Stimulated activated memory B cell treated with anti-CD40 and anti-IgM and Interleukin-4, amounts not matched to agents 10 μg/mL and 1 μg/mL and 100 μg/mL, for 72 hours (primary cell): ENCODE measurements at regions not wholly inside any gene's neighbourhood (a gene's known extent, or its start where the extent isn't known, plus 50 kb on each side); places are given as distances from the start of the nearest gene placed in this dataset.

ENCODE experiments used
- ATAC-seq: fragments of 150-1000 bp; cut with Tn5 transposase; 2 replicates; pipeline ENCODE4 v1.10.0; 2021
- H3K27ac Mint-ChIP-seq: one replicate; pipeline ENCODE4 v1.8.0; 2022; ENCODE audit warnings: mild to moderate bottlenecking, mixed read lengths
- H3K27me3 Mint-ChIP-seq: one replicate; pipeline ENCODE4 v1.8.0; 2022; ENCODE audit warnings: mixed read lengths
- H3K36me3 Mint-ChIP-seq: one replicate; pipeline ENCODE4 v1.8.0; 2022; ENCODE audit warnings: mixed read lengths
- H3K4me1 Mint-ChIP-seq: one replicate; pipeline ENCODE4 v1.8.0; 2022; ENCODE audit warnings: mixed read lengths
- H3K4me3 Mint-ChIP-seq: one replicate; pipeline ENCODE4 v1.8.0; 2022; ENCODE audit warnings: mild to moderate bottlenecking, moderate library complexity, mixed read lengths
- H3K9me3 Mint-ChIP-seq: one replicate; pipeline ENCODE4 v1.8.0; 2022; ENCODE audit warnings: mixed read lengths

GRCh38 chr11:31913985-31914384 is 102.9 kb upstream of the PAX6 start:
- ATAC-seq, result no peak
- Mint-ChIP-seq H3K4me3 (no peak overlapping the region), H3K36me3 (no peaks in the 10 kb centered on the region), H3K27me3 (peaks cover 8% of the 10 kb centered on the region), H3K9me3 (peaks cover 3% of the 10 kb centered on the region), H3K27ac (no peak overlapping the region), H3K4me1 (no peaks in the 10 kb centered on the region)

- ATAC-seq, result no peak
- no peak overlapping the region for H3K27ac Mint-ChIP-seq
- H3K36me3 Mint-ChIP-seq, result no peaks in the 10 kb centered on the region
- H3K27me3 Mint-ChIP-seq, result no peaks in the 10 kb centered on the region
- H3K4me1 Mint-ChIP-seq, result no peaks in the 10 kb centered on the region
- H3K4me3 Mint-ChIP-seq, result no peak overlapping the region
- no peaks in the 10 kb centered on the region for H3K9me3 Mint-ChIP-seq
Observed at GRCh38 chr11:31912808-31913207, 101.7 kb upstream of the PAX6 start.

- Mint-ChIP-seq H3K36me3 (no peaks in the 10 kb centered on the region), H3K9me3 (peaks cover 4% of the 10 kb centered on the region), H3K27ac (no peak overlapping the region)
Observed at GRCh38 chr11:31910950-31911576, 99.9 kb upstream of the PAX6 start.

GRCh38 chr11:31903225-31904074 is 92.3 kb upstream of the PAX6 start:
- ATAC-seq, result no peak
- Mint-ChIP-seq H3K36me3 (no peaks in the 10 kb centered on the region), H3K27ac (no peak overlapping the region), H3K4me3 (no peak overlapping the region), H3K27me3 (peaks cover 19% of the 10 kb centered on the region), H3K9me3 (peaks cover 8% of the 10 kb centered on the region), H3K4me1 (no peaks in the 10 kb centered on the region)

More at GRCh38 chr11:31910950-31911576, 99.9 kb upstream of the PAX6 start:
- peaks cover under 1% of the 10 kb centered on the region for H3K27me3 Mint-ChIP-seq
- no peak for ATAC-seq
- H3K4me3 Mint-ChIP-seq, result no peak overlapping the region
- H3K4me1 Mint-ChIP-seq, result no peaks in the 10 kb centered on the region

- Mint-ChIP-seq H3K36me3 (no peaks in the 10 kb centered on the region), H3K4me1 (no peaks in the 10 kb centered on the region), H3K27me3 (peaks cover 19% of the 10 kb centered on the region), H3K27ac (no peak overlapping the region), H3K9me3 (peaks cover 8% of the 10 kb centered on the region), H3K4me3 (no peak overlapping the region)
- ATAC-seq, result no peak
Observed at GRCh38 chr11:31902706-31903105, 91.6 kb upstream of the PAX6 start.

- peaks cover 4% of the 10 kb centered on the region for H3K9me3 Mint-ChIP-seq
- H3K27ac Mint-ChIP-seq, result no peak overlapping the region
- no peaks in the 10 kb centered on the region for H3K4me1 Mint-ChIP-seq
- peaks cover 10% of the 10 kb centered on the region for H3K27me3 Mint-ChIP-seq
- ATAC-seq, result no peak
- H3K36me3 Mint-ChIP-seq, result no peaks in the 10 kb centered on the region
- H3K4me3 Mint-ChIP-seq, result no peak overlapping the region
Observed at GRCh38 chr11:31895926-31896325, 84.8 kb upstream of the PAX6 start.

- no peak for ATAC-seq
- H3K4me1 Mint-ChIP-seq, result no peaks in the 10 kb centered on the region
- H3K9me3 Mint-ChIP-seq, result no peaks in the 10 kb centered on the region
- peaks cover 21% of the 10 kb centered on the region for H3K27me3 Mint-ChIP-seq
- H3K4me3 Mint-ChIP-seq, result no peak overlapping the region
- H3K36me3 Mint-ChIP-seq, result no peaks in the 10 kb centered on the region
- H3K27ac Mint-ChIP-seq, result no peak overlapping the region
Observed at GRCh38 chr11:31887180-31887579, 76.1 kb upstream of the PAX6 start.

GRCh38 chr11:31884080-31884479 is 73.0 kb upstream of the PAX6 start:
- Mint-ChIP-seq H3K9me3 (no peaks in the 10 kb centered on the region), H3K4me1 (no peaks in the 10 kb centered on the region), H3K27me3 (peaks cover 29% of the 10 kb centered on the region), H3K27ac (no peak overlapping the region), H3K4me3 (no peak overlapping the region), H3K36me3 (no peaks in the 10 kb centered on the region)
- ATAC-seq, result no peak

- no peaks in the 10 kb centered on the region for H3K9me3 Mint-ChIP-seq
- no peaks in the 10 kb centered on the region for H3K4me1 Mint-ChIP-seq
- H3K4me3 Mint-ChIP-seq, result no peak overlapping the region
- ATAC-seq, result no peak
- H3K27ac Mint-ChIP-seq, result no peak overlapping the region
- H3K27me3 Mint-ChIP-seq, result peaks cover 35% of the 10 kb centered on the region
- H3K36me3 Mint-ChIP-seq, result no peaks in the 10 kb centered on the region
Observed at GRCh38 chr11:31883435-31883834, 72.3 kb upstream of the PAX6 start.

GRCh38 chr11:31882951-31883392 is 71.8 kb upstream of the PAX6 start:
- H3K36me3 Mint-ChIP-seq, result no peaks in the 10 kb centered on the region
- no peaks in the 10 kb centered on the region for H3K4me1 Mint-ChIP-seq
- H3K9me3 Mint-ChIP-seq, result no peaks in the 10 kb centered on the region
- no peak for ATAC-seq
- H3K27ac Mint-ChIP-seq, result no peak overlapping the region
- peaks cover 37% of the 10 kb centered on the region for H3K27me3 Mint-ChIP-seq
- H3K4me3 Mint-ChIP-seq, result no peak overlapping the region

- no peaks in the 10 kb centered on the region for H3K9me3 Mint-ChIP-seq
- ATAC-seq, result no peak
- no peaks in the 10 kb centered on the region for H3K36me3 Mint-ChIP-seq
- no peak overlapping the region for H3K27ac Mint-ChIP-seq
- H3K4me3 Mint-ChIP-seq, result no peak overlapping the region
- no peaks in the 10 kb centered on the region for H3K4me1 Mint-ChIP-seq
- peaks cover 37% of the 10 kb centered on the region for H3K27me3 Mint-ChIP-seq
Observed at GRCh38 chr11:31881825-31882224, 70.7 kb upstream of the PAX6 start.

GRCh38 chr11:31879681-31880080 is 68.6 kb upstream of the PAX6 start:
- Mint-ChIP-seq H3K4me3 (no peak overlapping the region), H3K27me3 (peaks cover 36% of the 10 kb centered on the region), H3K36me3 (no peaks in the 10 kb centered on the region), H3K27ac (no peak overlapping the region), H3K4me1 (no peaks in the 10 kb centered on the region), H3K9me3 (no peaks in the 10 kb centered on the region)
- no peak for ATAC-seq

GRCh38 chr11:31877863-31878262 is 66.7 kb upstream of the PAX6 start:
- H3K9me3 Mint-ChIP-seq, result no peaks in the 10 kb centered on the region
- no peak overlapping the region for H3K4me3 Mint-ChIP-seq
- no peak overlapping the region for H3K27ac Mint-ChIP-seq
- no peaks in the 10 kb centered on the region for H3K4me1 Mint-ChIP-seq
- no peak for ATAC-seq
- peaks cover 41% of the 10 kb centered on the region for H3K27me3 Mint-ChIP-seq
- H3K36me3 Mint-ChIP-seq, result no peaks in the 10 kb centered on the region

- Mint-ChIP-seq H3K27me3 (peaks cover 34% of the 10 kb centered on the region), H3K9me3 (no peaks in the 10 kb centered on the region), H3K36me3 (no peaks in the 10 kb centered on the region), H3K4me1 (no peaks in the 10 kb centered on the region), H3K27ac (no peak overlapping the region), H3K4me3 (no peak overlapping the region)
- ATAC-seq, result no peak
Observed at GRCh38 chr11:31877083-31877482, 66.0 kb upstream of the PAX6 start.

GRCh38 chr11:31875866-31876560 is 64.9 kb upstream of the PAX6 start:
- Mint-ChIP-seq H3K4me3 (no peak overlapping the region), H3K27ac (no peak overlapping the region), H3K27me3 (peaks cover 28% of the 10 kb centered on the region), H3K9me3 (no peaks in the 10 kb centered on the region), H3K4me1 (no peaks in the 10 kb centered on the region), H3K36me3 (no peaks in the 10 kb centered on the region)
- ATAC-seq, result no peak
